HT-29 (cell line): ENCODE measurements at regions not wholly inside any gene's neighbourhood (a gene's known extent, or its start where the extent isn't known, plus 50 kb on each side); places are given as distances from the start of the nearest gene placed in this dataset.

Source experiments
- DNase-seq: peaks from one replicate; pipeline ENCODE4 v3.0.0-alpha.2; 2015; ENCODE audit warnings: low spot score

- peak; percentile 95 for DNase-seq
Observed at GRCh38 chr2:62304429-62305417, 108.8 kb downstream of the B3GNT2 start.

- DNase-seq, result no peak
Observed at GRCh38 chr2:62303788-62304187, 107.9 kb downstream of the B3GNT2 start.

GRCh38 chr2:62302631-62303435, 106.9 kb downstream of the B3GNT2 start:
- no peak for DNase-seq

GRCh38 chr2:62300925-62301324, 105.0 kb downstream of the B3GNT2 start:
- DNase-seq, result no peak

- DNase-seq, result peak; percentile 17
Observed at GRCh38 chr2:62297624-62298010, 101.7 kb downstream of the B3GNT2 start.

- DNase-seq, result no peak
Observed at GRCh38 chr2:62296832-62297623, 101.1 kb downstream of the B3GNT2 start.

GRCh38 chr2:62296034-62296831, 100.3 kb downstream of the B3GNT2 start:
- no peak for DNase-seq

- peak; percentile 93 for DNase-seq
Observed at GRCh38 chr2:62293490-62294271, 97.8 kb downstream of the B3GNT2 start.

- no peak for DNase-seq
Observed at GRCh38 chr2:62293151-62293489, 97.2 kb downstream of the B3GNT2 start.

- DNase-seq, result peak; percentile 42
Observed at GRCh38 chr2:62292190-62292589, 96.3 kb downstream of the B3GNT2 start.

- DNase-seq, result no peak
Observed at GRCh38 chr2:62291517-62292137, 95.7 kb downstream of the B3GNT2 start.

GRCh38 chr2:62291052-62291451, 95.1 kb downstream of the B3GNT2 start:
- no peak for DNase-seq

GRCh38 chr2:62287899-62288880, 92.3 kb downstream of the B3GNT2 start:
- DNase-seq, result peak; percentile 87

- DNase-seq, result no peak
Observed at GRCh38 chr2:62287282-62287681, 91.4 kb downstream of the B3GNT2 start.

- no peak for DNase-seq
Observed at GRCh38 chr2:62286089-62286785, 90.3 kb downstream of the B3GNT2 start.

- DNase-seq, result no peak
Observed at GRCh38 chr2:62284980-62285379, 89.1 kb downstream of the B3GNT2 start.

GRCh38 chr2:62284471-62284870, 88.6 kb downstream of the B3GNT2 start:
- DNase-seq, result no peak

GRCh38 chr2:62283147-62283546, 87.2 kb downstream of the B3GNT2 start:
- no peak for DNase-seq
